ENCODE measurements at regions not wholly inside any gene's neighbourhood (a gene's known extent, or its start where the extent isn't known, plus 50 kb on each side); places are given as distances from the start of the nearest gene placed in this dataset.
A peak's percentile ranks its signal among the peaks of the same experiment; 100 is the strongest.

DNA sequence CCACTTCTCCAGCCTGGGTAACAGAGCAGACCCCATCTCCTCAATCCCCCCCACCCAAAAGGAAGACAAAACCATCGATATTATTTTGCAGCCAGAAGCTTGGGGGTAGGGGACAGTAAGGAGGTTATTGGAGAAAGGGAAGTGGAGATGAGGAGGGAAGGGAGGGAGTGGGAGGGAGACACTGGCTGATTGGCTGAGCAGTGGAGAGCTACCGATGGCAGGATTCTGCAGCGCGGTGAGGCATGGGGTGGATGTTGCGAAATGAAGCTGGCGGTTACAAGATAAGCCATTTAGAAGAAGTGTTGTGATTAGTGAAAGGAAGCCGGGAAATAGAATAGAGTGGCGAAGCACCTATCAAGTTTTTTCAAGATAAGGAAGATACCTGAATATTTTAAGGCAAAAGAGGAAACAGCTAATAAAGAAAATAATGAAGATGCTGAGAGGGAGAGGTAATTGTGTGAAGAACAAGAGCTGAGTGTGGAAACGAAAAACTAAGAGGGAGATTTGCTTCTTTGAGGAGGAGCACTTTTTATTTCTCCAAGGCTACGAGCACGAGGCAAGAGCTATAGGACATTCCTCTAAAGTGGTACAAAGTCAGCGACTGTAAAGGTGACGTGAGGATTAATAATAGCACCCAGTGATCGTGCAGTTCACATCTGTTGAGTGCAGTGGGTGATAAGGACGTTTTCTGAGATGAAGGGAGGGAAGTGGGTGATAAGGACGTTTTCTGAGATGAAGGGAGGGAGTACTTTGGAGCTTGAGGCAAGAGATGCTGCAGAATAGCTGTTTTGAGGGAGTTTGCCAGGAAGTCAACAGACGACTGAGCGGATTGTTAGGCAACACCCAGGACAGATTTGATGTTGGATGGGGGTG, 103.2 kb upstream of the KIF26B start (continued):
- TF ChIP-seq ATF7 (IDR thresholded peaks at IDR 0.05) (peak; percentile 90), RFX7 (CRISPR knock-in tag; IDR thresholded peaks at IDR 0.05) (no peak), MCM7 (IDR thresholded peaks at IDR 0.05) (peak in 1 of 2 experiments; percentile 88; a peak in 2 of 4 replicates), ZFX (CRISPR knock-in tag; IDR thresholded peaks at IDR 0.05) (no peak), RAD21 (CRISPR knock-in tag; conservative IDR thresholded peaks at IDR 0.05 in 1 of 2, IDR thresholded peaks at IDR 0.05 in 1 of 2) (peak in 1 of 2 experiments; percentile 8; a peak in 1 of 4 replicates), RNF2 (IDR thresholded peaks at IDR 0.05) (peak; percentile 72), RAD51 (IDR thresholded peaks at IDR 0.05; ENCODE audit: borderline replicate concordance, low read depth) (no peak), ZNF121 (CRISPR knock-in tag; conservative IDR thresholded peaks at IDR 0.05) (no peak), HNRNPUL1 (IDR thresholded peaks at IDR 0.05; ENCODE audit: low read length) (no peak), ZNF766 (CRISPR knock-in tag; conservative IDR thresholded peaks at IDR 0.05) (peak; percentile 85; the same call in 1 of the 2 replicates), CCNT2 (IDR thresholded peaks at IDR 0.05; ENCODE audit: borderline replicate concordance, extremely low read depth, insufficient read length, low read depth, low read length) (no peak), KDM4B (IDR thresholded peaks at IDR 0.05; ENCODE audit: borderline replicate concordance in 2 of 2, low read depth in 1 of 2) (0 out of 4 replicates have a peak, but pooled peaks have one; percentile 11 to 20), ZNF143 (CRISPR knock-in tag; IDR thresholded peaks at IDR 0.05) (0 out of 2 replicates have a peak, but pooled peaks have one; percentile 39)
- TF ChIP-seq, protein P1, sequence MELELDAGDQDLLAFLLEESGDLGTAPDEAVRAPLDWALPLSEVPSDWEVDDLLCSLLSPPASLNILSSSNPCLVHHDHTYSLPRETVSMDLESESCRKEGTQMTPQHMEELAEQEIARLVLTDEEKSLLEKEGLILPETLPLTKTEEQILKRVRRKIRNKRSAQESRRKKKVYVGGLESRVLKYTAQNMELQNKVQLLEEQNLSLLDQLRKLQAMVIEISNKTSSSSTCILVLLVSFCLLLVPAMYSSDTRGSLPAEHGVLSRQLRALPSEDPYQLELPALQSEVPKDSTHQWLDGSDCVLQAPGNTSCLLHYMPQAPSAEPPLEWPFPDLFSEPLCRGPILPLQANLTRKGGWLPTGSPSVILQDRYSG (tag; conservative IDR thresholded peaks at IDR 0.05; ENCODE audit: low read depth), result no peak
- TF ChIP-seq, protein P2, sequence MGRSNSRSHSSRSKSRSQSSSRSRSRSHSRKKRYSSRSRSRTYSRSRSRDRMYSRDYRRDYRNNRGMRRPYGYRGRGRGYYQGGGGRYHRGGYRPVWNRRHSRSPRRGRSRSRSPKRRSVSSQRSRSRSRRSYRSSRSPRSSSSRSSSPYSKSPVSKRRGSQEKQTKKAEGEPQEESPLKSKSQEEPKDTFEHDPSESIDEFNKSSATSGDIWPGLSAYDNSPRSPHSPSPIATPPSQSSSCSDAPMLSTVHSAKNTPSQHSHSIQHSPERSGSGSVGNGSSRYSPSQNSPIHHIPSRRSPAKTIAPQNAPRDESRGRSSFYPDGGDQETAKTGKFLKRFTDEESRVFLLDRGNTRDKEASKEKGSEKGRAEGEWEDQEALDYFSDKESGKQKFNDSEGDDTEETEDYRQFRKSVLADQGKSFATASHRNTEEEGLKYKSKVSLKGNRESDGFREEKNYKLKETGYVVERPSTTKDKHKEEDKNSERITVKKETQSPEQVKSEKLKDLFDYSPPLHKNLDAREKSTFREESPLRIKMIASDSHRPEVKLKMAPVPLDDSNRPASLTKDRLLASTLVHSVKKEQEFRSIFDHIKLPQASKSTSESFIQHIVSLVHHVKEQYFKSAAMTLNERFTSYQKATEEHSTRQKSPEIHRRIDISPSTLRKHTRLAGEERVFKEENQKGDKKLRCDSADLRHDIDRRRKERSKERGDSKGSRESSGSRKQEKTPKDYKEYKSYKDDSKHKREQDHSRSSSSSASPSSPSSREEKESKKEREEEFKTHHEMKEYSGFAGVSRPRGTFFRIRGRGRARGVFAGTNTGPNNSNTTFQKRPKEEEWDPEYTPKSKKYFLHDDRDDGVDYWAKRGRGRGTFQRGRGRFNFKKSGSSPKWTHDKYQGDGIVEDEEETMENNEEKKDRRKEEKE (IDR thresholded peaks at IDR 0.05; ENCODE audit: borderline replicate concordance in 1 of 2, control insufficient read depth in 1 of 2, low read depth in 2 of 2, low read length in 1 of 2), result no peak
- TF ChIP-seq, protein P3, sequence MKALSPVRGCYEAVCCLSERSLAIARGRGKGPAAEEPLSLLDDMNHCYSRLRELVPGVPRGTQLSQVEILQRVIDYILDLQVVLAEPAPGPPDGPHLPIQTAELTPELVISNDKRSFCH (CRISPR knock-in tag; IDR thresholded peaks at IDR 0.05), result no peak
- TF ChIP-seq, protein P3 (tag; IDR thresholded peaks at IDR 0.05), result peak; percentile 22; the same call in 1 of the 2 replicates
- TF ChIP-seq, protein P4, sequence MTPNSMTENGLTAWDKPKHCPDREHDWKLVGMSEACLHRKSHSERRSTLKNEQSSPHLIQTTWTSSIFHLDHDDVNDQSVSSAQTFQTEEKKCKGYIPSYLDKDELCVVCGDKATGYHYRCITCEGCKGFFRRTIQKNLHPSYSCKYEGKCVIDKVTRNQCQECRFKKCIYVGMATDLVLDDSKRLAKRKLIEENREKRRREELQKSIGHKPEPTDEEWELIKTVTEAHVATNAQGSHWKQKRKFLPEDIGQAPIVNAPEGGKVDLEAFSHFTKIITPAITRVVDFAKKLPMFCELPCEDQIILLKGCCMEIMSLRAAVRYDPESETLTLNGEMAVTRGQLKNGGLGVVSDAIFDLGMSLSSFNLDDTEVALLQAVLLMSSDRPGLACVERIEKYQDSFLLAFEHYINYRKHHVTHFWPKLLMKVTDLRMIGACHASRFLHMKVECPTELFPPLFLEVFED (CRISPR knock-in tag; conservative IDR thresholded peaks at IDR 0.05), result peak; percentile 88; the same call in 1 of the 2 replicates
- TF ChIP-seq, protein P5, sequence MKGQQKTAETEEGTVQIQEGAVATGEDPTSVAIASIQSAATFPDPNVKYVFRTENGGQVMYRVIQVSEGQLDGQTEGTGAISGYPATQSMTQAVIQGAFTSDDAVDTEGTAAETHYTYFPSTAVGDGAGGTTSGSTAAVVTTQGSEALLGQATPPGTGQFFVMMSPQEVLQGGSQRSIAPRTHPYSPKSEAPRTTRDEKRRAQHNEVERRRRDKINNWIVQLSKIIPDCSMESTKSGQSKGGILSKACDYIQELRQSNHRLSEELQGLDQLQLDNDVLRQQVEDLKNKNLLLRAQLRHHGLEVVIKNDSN (CRISPR knock-in tag; IDR thresholded peaks at IDR 0.05), result peak; percentile 37; the same call in 1 of the 2 replicates

Measured in K562 (cell line).